ENCODE measurements at regions not wholly inside any gene's neighbourhood (a gene's known extent, or its start where the extent isn't known, plus 50 kb on each side); places are given as distances from the start of the nearest gene placed in this dataset.
"Not testable (repeated sequence)": the region's sequence is repeated elsewhere in the genome, so short reads cannot be mapped to it uniquely, and the experiment has no call there.

DNA sequence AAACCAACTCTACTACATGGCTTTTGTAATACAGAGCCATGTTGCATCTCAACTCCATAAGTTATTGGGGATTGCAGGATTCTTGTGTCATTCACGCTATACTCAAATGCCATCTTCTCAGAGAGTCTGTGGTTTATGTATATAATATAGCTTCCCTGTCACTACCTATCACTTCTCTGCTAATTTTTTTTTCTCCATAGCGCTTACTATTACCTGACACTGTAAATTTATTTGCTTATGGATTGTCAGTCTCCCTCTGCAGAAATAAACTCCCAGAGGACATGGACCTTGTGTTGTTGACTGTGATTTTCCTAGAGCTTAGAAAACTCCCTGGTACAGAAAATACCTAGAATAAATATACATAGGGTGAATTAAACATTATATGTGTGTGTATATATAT lies 990.5 kb downstream of the TBL1XR1 start:
- DNase-seq (ENCODE audit: low read depth, low spot score): no peak

DNA sequence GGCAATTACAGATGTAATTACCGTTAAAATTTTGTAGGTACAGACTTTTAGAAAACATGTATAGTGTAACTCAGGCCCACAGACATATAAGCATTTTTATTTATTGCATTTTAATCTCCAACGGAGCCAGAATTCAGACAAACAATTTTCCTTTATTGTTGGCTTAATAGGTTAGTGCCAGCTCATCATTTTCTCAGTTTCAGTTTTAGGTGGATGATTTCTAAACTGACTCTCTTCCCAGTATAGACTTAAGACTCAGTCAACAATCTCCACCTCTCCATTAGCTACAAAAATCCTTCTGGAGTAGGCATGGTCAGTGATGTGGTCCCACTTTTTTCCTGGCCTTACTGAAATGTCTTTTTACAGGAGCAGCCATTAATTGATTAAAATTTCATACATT lies 994.6 kb downstream of the TBL1XR1 start:
- no peak for DNase-seq (ENCODE audit: low read depth, low spot score)

DNA sequence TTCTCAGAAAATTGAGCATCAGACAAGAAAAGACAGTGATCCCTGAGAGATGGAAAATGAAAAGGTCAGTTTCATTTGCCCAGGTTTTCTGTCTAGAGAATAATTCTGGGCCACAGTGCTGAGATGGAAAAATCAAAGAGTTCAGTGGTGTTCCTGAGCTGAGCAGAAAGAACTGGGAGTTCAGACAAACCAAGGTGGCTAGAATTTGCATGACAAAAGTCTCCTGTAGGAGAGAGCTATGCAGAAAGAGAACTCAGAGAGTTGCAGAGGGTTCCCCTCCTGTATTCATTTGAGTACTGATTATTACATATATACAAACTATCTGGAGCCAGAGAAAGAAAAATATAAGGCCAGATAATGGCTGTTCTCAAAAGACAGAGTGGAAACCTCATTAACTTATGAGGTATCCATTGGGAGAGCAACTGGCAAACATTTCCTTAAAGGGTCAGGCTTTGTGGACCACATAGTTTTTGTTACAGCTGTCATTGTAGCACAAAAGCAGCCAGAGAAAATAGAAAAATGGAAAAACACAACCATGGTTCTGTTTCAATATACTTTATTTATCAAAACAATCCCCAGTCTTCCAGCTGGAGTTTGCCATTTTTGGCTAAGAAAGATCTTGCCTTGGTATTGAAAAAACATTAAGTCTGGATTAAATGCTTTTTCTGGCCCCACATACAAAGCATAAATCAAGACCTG lies 1004.1 kb downstream of the TBL1XR1 start:
- peak; percentile 49 for DNase-seq (ENCODE audit: low read depth, low spot score)

DNA sequence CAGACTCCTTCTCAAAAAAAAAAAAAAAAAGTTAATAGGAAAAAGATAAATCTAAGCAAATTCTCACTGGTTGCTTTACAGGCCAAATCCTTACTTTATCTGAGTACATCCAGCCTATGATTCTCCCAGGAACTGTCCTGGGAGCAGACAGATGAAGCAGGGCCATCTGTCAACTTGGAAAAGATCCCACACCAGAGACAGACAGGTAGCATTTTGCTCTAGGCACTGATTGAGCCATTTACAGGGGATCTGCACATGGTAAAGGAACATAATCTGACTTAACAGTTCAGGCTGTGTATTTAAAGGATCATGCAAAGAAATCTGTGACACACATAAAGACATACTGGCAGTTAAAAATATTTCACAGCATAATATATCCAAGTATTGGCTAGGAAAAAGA lies 1006.5 kb downstream of the TBL1XR1 start:
- DNase-seq (ENCODE audit: low read depth, low spot score): no peak

DNA sequence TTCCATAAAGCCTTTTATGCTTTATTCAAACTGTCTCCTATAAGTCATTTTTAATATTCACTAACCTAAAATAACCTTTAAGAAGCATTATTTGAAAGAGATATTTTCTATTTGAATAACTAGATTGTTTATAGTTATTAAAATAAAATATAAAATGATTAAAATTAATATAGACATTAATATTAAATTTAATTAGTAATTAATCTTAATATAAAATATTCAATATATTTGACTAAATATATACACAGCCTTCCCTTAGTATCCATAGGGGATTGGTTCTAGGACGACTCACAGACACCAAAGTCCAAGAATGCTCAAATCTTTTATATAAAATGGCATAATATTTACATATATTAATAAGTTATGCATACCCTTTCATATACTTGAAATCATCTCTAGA lies 1014.1 kb downstream of the TBL1XR1 start:
- DNase-seq (ENCODE audit: low read depth, low spot score): no peak

DNA sequence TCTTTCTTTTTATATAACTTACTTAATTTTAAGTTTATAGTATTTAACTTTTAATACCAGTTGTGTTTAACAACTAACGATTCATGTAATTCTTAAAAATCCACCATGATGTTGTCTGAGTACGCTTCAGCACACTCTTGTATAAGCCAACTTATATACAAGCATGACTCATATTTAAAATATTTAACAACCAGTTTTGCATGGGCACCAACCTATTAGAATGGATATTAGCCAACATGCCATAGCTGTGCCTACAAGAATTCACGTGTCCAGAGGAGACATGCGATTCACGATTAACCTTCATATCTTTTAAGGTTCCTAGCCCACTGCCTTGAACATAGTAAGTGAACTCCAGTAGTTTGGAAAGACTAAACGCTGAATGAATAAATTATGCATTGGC lies 1023.2 kb downstream of the TBL1XR1 start:
- DNase-seq (ENCODE audit: low read depth, low spot score): no peak

DNA sequence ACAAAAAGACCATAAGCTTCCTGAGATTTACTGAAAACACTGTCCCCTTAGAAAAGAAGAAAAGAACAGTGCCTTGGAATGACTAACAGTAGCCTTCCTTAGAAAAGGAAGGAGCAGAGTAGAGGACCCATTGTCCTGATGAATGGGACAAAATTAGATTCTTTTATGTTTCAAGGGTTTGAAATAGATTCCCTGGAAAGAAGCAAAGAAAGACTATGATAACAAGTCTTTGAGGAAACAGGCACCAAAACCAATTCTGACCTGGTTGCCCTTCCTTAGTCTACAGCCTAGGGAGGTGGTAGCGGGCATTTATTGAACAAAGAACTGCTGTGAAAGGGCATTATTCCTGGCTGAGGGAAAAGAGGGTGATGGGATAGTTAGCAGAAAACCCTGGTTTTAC lies 1024.8 kb downstream of the TBL1XR1 start:
- no peak for DNase-seq (ENCODE audit: low read depth, low spot score)

DNA sequence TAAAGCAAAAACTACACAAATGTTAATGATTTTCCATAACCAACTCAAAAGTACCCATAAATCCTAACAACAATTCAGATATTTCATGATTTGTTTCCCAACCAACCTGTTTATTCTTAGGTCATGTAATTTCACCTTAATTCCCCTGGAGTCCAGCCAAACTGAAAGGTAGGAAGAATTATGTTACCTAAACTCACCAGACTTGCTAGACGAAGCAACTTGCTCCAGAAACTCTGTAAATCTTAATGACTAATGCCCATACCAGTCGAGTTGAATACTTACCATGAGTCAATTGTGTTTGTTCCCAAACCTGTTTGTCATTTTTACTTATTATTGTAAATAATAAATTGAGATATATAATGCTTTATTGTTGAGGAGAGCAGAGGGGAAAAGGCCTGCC lies 1030.0 kb downstream of the TBL1XR1 start:
- DNase-seq (ENCODE audit: low read depth, low spot score): no peak

DNA sequence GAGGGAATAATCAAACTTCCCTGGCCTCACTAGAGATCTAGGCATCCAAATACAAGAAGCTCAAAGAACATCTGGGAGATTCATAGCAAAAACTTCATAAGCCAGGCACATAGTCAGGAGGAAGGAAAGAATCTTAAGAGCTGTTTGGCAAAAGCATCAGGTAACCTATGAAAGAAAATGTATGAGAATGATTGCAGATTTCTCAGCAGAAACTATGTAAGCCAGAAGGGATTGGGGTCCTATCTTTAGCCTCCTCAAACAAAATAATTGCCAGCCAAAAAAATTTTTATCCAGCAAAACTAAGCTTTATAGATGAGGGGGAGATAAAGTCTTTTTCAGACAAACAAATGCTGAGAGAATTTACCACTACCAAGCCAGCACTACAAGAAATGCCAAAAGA lies 1036.3 kb downstream of the TBL1XR1 start:
- no peak for DNase-seq (ENCODE audit: low read depth, low spot score)

DNA sequence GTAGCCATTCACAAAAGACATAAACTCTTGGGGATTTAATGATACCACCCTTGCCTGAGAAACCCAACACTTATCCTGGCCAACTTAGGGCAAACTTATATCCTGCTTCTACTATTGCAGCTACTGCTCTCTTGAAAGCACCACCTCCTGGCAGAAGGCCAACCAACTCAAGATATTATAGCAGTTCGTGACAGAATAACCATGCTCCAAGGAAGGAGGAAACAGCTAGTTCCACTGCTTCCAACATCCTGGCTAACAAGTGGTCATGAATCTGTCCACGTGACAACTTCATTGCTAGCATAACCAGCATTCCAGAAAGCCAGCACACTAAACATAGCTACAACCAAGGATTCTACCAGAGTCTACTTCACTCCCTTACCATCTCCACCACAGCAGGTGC lies 1037.5 kb downstream of the TBL1XR1 start:
- DNase-seq (ENCODE audit: low read depth, low spot score): no peak

DNA sequence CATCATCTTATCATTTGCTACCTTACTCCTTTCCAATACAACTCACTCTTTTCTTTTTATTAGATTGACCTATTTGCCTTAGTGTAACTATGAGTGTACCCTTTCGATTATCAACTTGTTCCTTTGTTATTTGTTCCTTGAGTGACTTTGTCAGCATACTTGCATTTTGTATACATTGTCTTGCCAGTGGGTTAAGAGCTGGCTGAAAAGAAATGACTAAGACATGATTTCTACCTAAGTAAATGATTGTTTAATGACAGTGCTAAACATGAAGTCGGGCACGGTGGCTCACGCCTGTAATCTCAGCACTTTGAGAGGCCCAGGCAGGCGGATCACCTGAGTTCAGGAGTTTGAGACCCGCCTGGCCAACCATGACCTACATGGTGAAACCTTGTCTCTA lies 1042.3 kb downstream of the TBL1XR1 start:
- DNase-seq (ENCODE audit: low read depth, low spot score): no peak

DNA sequence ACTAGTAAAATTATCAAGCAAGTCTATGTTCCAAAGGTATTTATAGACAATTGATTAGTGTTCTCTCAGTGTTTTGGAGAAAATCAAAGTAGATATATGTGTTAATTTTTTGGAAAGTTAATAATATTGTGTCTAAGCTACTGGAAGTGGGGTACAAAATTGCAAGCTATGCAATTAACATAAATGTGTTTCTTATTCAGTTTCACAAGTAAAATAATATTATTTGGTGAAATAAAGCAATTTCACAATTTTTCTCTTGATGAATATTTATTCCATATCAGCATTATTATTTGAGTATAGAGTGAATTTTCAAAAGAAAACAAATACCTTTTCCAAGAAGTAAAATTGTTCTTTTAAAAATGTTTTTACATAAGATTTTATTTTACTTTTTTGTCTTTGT lies 1047.7 kb downstream of the TBL1XR1 start:
- DNase-seq (ENCODE audit: low read depth, low spot score): no peak

DNA sequence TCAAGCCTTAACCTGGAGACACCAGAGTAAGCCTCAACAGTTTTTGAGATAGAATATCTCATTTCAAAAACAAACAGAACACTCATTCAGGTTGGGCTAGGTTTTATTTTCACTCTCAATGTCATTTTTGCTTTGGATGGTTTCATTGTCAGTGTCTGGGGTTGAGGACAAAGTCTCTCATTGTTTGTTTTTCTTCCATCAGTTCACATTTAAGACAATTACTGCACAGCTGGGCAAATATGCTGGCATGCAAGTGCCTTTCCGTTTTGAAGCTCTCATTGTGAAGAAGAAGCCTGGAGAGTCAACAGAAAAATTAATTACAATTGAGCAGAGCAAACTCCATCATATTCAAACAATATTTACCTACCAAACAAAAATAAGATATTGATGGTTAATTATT lies 1050.0 kb downstream of the TBL1XR1 start:
- DNase-seq (ENCODE audit: low read depth, low spot score): no peak

DNA sequence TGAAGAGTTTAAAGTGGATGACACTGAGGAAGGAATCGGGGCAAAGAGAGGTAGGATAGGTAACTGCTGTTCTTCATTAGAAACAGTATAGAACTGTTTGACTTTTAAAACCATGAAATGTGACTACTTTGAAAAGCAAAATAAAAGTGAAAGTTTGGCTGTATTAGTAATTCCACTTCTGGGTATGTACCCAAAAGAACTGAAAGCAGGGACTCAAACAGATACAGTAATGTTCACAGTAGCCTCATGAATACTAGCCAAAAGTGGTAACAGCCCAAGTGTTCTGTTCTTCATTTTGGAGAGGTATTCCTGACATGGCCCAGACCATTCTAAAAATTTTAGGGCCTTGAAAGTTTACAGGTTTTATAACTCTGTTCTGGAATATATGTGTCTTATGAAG lies 1055.4 kb downstream of the TBL1XR1 start:
- DNase-seq (ENCODE audit: low read depth, low spot score): no peak

DNA sequence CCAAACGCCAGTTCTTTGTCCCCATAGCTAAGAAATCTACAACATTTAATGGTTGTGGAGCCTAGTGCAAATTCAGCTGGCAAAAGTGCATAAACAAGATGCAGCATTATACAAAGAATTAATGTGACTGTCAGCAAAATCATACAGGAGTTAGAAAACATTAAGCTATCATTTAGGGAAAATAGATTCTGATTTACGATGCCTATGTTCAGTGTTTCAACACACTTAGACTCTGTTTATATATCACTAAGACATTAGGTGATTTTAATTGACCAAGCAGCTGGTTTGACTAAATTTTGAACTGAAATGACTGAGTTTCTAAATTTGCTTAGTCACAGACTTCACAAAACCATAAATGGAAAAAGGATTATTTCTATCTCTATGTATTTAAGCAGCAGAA lies 1076.8 kb downstream of the TBL1XR1 start:
- no peak for DNase-seq (ENCODE audit: low read depth, low spot score)

DNA sequence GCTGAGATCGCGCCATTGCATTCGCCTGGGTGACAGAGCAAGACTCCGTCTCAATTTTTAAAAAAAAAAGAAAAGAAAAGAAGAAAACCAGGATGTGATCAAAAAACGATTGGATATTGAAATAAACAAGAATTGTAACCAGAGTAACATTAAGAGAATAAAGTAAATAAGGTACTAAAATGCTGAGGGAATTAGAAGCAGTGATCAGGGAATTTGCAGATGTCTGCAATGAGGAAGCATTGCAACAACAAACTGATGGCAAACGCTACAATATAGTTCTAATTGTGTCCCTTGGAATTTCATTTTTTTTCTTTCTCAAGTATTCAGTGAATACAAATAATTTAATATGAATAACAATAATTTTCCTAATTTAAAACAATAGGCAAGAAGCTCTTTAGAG lies 1077.5 kb downstream of the TBL1XR1 start:
- DNase-seq (ENCODE audit: low read depth, low spot score): no peak

DNA sequence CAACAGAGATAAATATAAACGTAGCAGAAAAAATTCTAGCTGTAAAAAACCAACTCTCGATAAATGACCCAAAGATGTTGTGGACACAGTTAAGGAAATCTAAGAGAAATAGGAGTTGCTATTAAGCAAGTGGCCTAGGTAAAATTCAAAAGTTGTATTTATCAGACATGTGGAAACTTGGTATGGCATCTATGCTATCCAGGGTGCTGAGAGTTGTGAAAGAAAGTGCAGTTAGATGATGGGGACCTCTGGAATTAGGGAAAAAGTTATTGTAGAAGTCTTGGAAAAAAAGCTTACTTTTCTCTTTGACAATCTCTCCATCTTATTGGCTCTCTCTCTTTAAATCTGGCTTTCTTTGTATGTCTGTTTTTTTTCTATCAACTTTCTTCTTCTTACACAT lies 1090.9 kb downstream of the TBL1XR1 start:
- no peak for DNase-seq (ENCODE audit: low read depth, low spot score)

DNA sequence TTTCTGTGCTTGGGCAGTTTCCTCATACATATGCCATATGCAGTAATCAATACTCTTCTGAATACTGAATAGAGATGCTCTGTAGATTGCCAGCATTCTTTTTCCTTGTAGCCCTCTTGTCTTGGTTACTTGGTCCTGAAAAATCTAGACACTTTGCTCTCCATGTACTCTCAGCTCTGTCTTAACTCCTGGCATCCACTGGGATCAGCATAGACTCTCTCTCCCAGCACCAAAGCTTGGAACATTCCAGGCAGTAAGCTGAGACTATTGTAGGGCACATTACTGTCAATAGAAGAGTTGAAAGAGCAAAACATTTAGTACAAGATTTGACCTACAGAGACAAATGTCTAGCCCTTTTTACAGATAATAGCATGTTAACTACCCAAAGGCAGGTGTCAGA lies 1100.3 kb downstream of the TBL1XR1 start:
- no peak for DNase-seq (ENCODE audit: low read depth, low spot score)

DNA sequence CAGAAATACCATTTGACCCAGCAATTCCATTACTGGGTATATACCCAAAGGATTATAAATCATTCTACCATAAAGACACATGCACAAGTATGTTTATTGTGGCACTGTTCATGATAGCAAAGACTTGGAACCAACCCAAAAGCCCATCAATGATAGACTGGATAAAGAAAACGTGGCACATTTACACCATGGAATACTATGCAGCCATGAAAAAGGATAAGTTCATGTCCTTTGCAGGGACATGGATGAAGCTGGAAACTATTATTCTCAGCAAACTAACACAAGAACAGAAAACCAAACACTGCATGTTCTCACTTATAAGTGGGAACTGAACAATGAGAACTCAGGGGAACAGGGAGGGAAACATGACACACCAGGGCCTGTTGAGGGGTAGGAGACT lies 1103.4 kb downstream of the TBL1XR1 start:
- DNase-seq (ENCODE audit: low read depth, low spot score): not testable (repeated sequence)

DNA sequence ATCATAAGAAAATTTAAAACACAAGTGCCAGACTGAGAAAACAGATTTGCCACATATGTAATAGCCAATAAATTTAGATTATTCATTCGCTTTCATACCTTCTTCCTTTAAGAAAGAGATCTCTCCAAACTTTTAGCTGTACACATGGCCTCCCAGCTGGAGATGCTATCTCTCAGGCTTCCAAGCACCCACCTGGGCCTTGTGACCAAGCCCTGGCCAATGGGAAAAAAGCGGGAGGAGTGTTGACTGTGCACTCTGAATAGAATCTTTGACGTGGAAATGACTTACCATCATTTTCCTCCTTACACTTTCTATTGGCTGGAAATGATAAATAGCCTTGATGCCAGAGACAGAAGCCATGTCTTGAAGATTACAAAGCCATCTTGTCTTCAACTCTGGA lies 1106.6 kb downstream of the TBL1XR1 start:
- DNase-seq (ENCODE audit: low read depth, low spot score): no peak

DNA sequence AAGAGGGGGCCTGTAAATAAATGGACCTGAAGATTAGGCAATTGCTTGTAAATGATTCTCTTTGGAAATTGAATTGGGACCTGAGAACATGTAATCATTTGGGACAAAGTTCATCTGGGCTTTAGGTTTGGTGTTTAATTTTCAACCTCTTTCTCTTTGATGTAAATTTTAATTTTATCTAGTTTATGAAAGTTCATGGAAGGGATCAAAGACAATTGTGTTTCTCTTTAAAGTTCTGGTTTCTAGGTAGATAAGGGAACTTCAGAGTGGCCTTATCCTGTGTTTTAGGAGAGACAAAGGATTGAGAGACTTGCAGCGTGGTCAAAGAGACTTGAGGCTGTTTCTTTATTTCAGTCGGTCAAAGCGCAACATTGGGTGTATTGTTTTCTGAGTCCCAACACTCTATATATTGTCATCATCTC lies 1108.3 kb downstream of the TBL1XR1 start:
- DNase-seq (ENCODE audit: low read depth, low spot score): no peak

DNA sequence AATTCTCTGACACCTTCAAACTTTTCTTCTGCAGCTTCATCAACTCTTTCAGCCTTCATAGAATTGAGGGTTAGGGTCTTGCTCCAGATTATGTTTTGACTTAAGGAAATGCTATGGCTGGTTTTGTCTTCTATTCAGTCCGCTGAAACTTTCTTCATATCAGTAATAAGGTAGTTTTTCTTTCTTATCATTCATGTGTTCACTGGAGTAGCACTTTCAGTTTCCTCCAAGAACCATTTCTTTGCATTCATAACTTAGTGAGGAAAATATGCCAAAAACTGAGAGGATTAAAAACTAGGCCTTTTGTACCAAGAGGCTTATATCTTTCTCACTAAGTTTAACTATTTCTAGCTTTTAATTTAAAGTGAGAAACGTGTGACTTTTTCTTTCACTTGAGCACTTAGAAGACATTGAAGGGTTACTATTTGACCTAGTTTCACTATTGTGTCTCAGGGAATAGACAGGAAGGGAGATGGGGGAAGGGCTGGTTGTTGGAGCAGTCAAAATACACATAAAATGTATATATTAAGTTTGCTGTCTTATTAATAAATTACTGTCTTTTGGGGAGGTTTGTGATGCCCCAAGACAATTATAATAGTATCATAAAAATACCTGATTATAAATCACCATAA lies 1110.1 kb downstream of the TBL1XR1 start:
- no peak for DNase-seq (ENCODE audit: low read depth, low spot score)

DNA sequence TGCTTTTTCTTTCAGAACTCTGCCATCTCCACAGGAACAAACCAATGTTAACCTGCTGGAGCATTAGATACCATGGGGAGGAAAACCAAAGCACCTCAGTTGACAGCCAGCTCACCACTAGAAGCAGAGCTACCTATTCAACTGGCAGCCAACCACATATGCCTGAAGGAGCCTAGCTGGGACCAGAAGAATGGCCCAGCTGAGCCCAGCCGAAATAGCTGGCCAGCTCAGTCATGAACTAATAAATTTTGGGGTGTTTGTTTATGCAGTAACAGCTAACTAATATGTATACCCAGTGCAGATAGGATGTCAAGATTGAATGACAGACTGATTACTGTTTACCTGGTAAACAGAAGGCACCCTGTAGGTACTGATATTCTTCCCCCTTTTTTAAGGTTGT lies 1117.5 kb downstream of the TBL1XR1 start:
- DNase-seq (ENCODE audit: low read depth, low spot score): no peak

DNA sequence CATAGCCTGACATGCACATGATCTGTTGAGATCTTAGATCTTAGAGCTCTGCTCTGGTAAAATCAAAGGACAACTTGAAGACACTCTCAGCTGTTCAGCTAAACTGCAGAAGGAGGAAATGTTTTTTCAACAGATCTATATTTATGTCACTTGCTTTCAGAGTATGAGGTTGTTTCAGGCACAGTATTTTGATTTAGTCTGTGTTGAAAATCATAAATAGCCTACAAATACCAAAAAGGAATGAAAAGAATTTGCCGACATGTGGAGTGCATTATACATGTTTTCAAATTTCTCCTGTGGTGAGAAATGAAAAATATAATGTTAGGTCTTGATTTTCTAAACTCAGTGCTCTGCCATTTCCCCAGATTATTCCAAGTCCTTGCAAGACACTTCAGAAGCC lies 1118.4 kb downstream of the TBL1XR1 start:
- no peak for DNase-seq (ENCODE audit: low read depth, low spot score)

All from ELF-1 (cell line).